HepG2 (cell line): ENCODE measurements at regions not wholly inside any gene's neighbourhood (a gene's known extent, or its start where the extent isn't known, plus 50 kb on each side); places are given as distances from the start of the nearest gene placed in this dataset.

Source experiments
- ATAC-seq: fragments of 200-7000 bp; cut with Tn5 transposase; 3 replicates; pipeline ENCODE4 v1.9.1; 2020; ENCODE audit warnings: mild to moderate bottlenecking, moderate library complexity
- BruUV-seq: library from RNA; stranded (reverse); fragments of 400-500 nt; replicated peaks from 2 replicates; lab custom pipeline; 2021; lab: Mats Ljungman, UMichigan
- CTCF ChIA-PET: fragments of 300-600 bp; formaldehyde crosslinking; extraction: SDS; loops from one replicate; lab custom pipeline; 2021; ENCODE audit warnings: low total read pairs, inconsistent platforms, low intra/inter-chr PET ratio; lab: Yijun Ruan, JAX
- POLR2A ChIA-PET: fragments of 350-600 bp; sonication (Branson Sonifier 250); formaldehyde crosslinking; loops from one replicate; lab custom pipeline; 2020; ENCODE audit warnings: antibody characterized with exemption, inconsistent platforms; lab: Yijun Ruan, JAX
- DNase-seq: peaks from one replicate; pipeline ENCODE4 v3.0.0-alpha.2; 2015; ENCODE audit warnings: low spot score
- FAIRE-seq: peaks from 3 replicates; lab custom pipeline; 2011; peaks lifted over from hg19 to GRCh38; lab: Jason Lieb, UNC
- H2AFZ ChIP-seq: one replicate; pipeline ENCODE4 v1.6.1; 2011; ENCODE audit warnings: low read length, inconsistent platforms
- H3K27ac ChIP-seq: fragments of 300-600 bp; 3 replicates; pipeline ENCODE4 v1.8.0; 2011; ENCODE audit warnings: mixed run types, mild to moderate bottlenecking, mixed read lengths, low read length, inconsistent platforms; ENCODE audit not compliant: insufficient read depth; ENCODE audit errors: extremely low read length
- H3K27me3 ChIP-seq, 2 experiments: fragments of 200-600 bp in 1 of 2; 2 replicates in 1 of 2; 3 replicates in 1 of 2; pipeline versions ENCODE4 v1.6.0 to v1.8.0; 2011; ENCODE audit warnings: low read length in 2 of 2, mild to moderate bottlenecking in 2 of 2, moderate library complexity in 2 of 2, inconsistent platforms in 1 of 2; ENCODE audit not compliant: insufficient read depth in 2 of 2, control insufficient read depth in 1 of 2
- H3K36me3 ChIP-seq, 2 experiments: fragments of 200-600 bp in 1 of 2; replicated peaks in 1 of 2; 2 replicates in 1 of 2; 3 replicates in 1 of 2; pipeline versions ENCODE4 v1.5.1 to v1.8.0; 2011; ENCODE audit warnings: low read length in 2 of 2, inconsistent platforms in 1 of 2; ENCODE audit not compliant: insufficient read depth in 2 of 2, control insufficient read depth in 1 of 2
- H3K4me1 ChIP-seq: 2 replicates; pipeline ENCODE4 v1.5.1; 2012; ENCODE audit warnings: low read length, inconsistent platforms; ENCODE audit not compliant: insufficient read depth
- H3K4me2 ChIP-seq: 2 replicates; pipeline ENCODE4 v1.6.0; 2011; ENCODE audit warnings: low read depth, low read length, inconsistent platforms
- H3K4me3 ChIP-seq, 3 experiments: fragments of 200-600 bp in 1 of 3; sonication (generic), shearing (Covaris generic) in 1 of 3; replicated peaks in 1 of 3; 2 replicates each; pipeline ENCODE4 v1.5.1; 2011 to 2016; ENCODE audit warnings: low read length in 3 of 3, inconsistent platforms in 2 of 3, low read depth in 2 of 3, mild to moderate bottlenecking in 2 of 3, control low read depth in 1 of 3, mixed read lengths in 1 of 3; ENCODE audit not compliant: insufficient read depth in 1 of 3
- H3K79me2 ChIP-seq: one replicate; pipeline ENCODE4 v1.6.1; 2011; ENCODE audit warnings: low read length, inconsistent platforms; ENCODE audit not compliant: insufficient read depth
- H3K9ac ChIP-seq: 2 replicates; pipeline ENCODE4 v1.6.0; 2011; ENCODE audit warnings: mild to moderate bottlenecking, low read depth, low read length, inconsistent platforms; ENCODE audit not compliant: insufficient read depth
- H3K9me3 ChIP-seq: 2 replicates; pipeline ENCODE4 v1.5.1; 2012; ENCODE audit warnings: mild to moderate bottlenecking, low read length
- H4K20me1 ChIP-seq: 2 replicates; pipeline ENCODE4 v1.6.0; 2011; ENCODE audit warnings: inconsistent platforms, mild to moderate bottlenecking, low read length, moderate library complexity; ENCODE audit not compliant: insufficient read depth
- ARID2 ChIP-seq: sonication (generic); formaldehyde crosslinking; IDR thresholded peaks from 2 replicates; pipeline ENCODE4 v1.8.1; 2022; ENCODE audit warnings: mild to moderate bottlenecking, missing genetic modification reagents, borderline replicate concordance
- BRCA1 ChIP-seq: sonication (generic); formaldehyde crosslinking; IDR thresholded peaks from 2 replicates; pipeline ENCODE4 v1.4.0; 2020; ENCODE audit warnings: missing genetic modification reagents
- ELF1 ChIP-seq: sonication (generic); formaldehyde crosslinking; IDR thresholded peaks from 2 replicates; pipeline ENCODE4 v1.4.0; 2020; ENCODE audit warnings: missing genetic modification reagents
- GRHL1 ChIP-seq: sonication (generic); formaldehyde crosslinking; conservative IDR thresholded peaks from 2 replicates; pipeline ENCODE4 v1.8.0; 2022; ENCODE audit warnings: missing genetic modification reagents
- MLXIP ChIP-seq: sonication (generic); formaldehyde crosslinking; IDR thresholded peaks from 2 replicates; pipeline ENCODE4 v1.9.0; 2021; ENCODE audit warnings: missing genetic modification reagents, borderline replicate concordance
- SNAPC4 ChIP-seq: sonication (generic); formaldehyde crosslinking; IDR thresholded peaks from 2 replicates; pipeline ENCODE4 v1.4.0; 2020; ENCODE audit warnings: mild to moderate bottlenecking, missing genetic modification reagents
- TFE3 ChIP-seq: IDR thresholded peaks from 2 replicates; pipeline ENCODE4 v1.6.1; 2016
- ZFP90 ChIP-seq: sonication (generic); formaldehyde crosslinking; IDR thresholded peaks from 2 replicates; pipeline ENCODE4 v1.8.0; 2022; ENCODE audit warnings: missing genetic modification reagents, mild to moderate bottlenecking, inconsistent platforms, borderline replicate concordance
- ZMYM3 ChIP-seq: sonication (generic); formaldehyde crosslinking; IDR thresholded peaks from 2 replicates; pipeline ENCODE4 v1.5.1; 2020; ENCODE audit warnings: mild to moderate bottlenecking, missing genetic modification reagents
- ZNF580 ChIP-seq: IDR thresholded peaks from 2 replicates; pipeline ENCODE4 v1.6.1; 2016; ENCODE audit warnings: low read depth, borderline replicate concordance
- WGBS: methylation state at CpG from one replicate; pipeline ENCODE4 v1.1.6; 2017; ENCODE audit warnings: low lambda C conversion rate; 5-methylcytosine and 5-hydroxymethylcytosine counted together
- in situ Hi-C: cut with HindIII; loops from 2 replicates; pipeline ENCODE4 v1.10.0; 2017; ENCODE audit warnings: low pct_unique_long_range_greater_than_20kb; ENCODE audit not compliant: extremely low pct_ligation_motif_present
- intact Hi-C: fragments of 100-400 bp; cut with micrococcal nuclease; formaldehyde crosslinking; loops from one replicate; pipeline ENCODE4 v1.10.0; 2022; ENCODE audit not compliant: unreplicated experiment

GRCh38 chr6:63514488-63515173 is 57.6 kb upstream of the LOC128125822 start:
- peak; percentile 95 for DNase-seq
- ChIA-PET CTCF (interaction anchor here (1.6 kb wide), 1 partner anchor 162 kb away, joined by 4 read pairs; no protein-coding TSS in a partner anchor), POLR2A (interaction anchor here (0.7 to 7.0 kb wide), 22 partner anchors 9 to 292 kb away, joined by 3 to 118 read pairs (median 7); no protein-coding TSS in a partner anchor)
- WGBS = 0% methylated on average over 4 of the region's 4 CpGs
- peak; percentile 70 for ATAC-seq
- no TSS peak for BruUV-seq
- Histone ChIP-seq H2AFZ (no peak overlapping the region), H3K79me2 (peaks cover 18% of the 10 kb centered on the region), H3K4me2 (peak overlapping the region; percentile 78), H3K27ac (peak overlapping the region; percentile 97), H3K9me3 (no peaks in the 10 kb centered on the region), H3K9ac (peak overlapping the region; percentile 86), H4K20me1 (no peaks in the 10 kb centered on the region), H3K4me1 (peaks cover 98% of the 10 kb centered on the region), H3K36me3 (no peaks in the 10 kb centered on the region), H3K27me3 (no peaks in the 10 kb centered on the region), H3K4me3 (peak overlapping the region in 2 of 3 experiments; percentile 6 to 53; a peak in 3 of 6 replicates)
- peak; percentile 48 for FAIRE-seq
- in situ Hi-C loops (loop anchor here (5.0 to 10.0 kb wide), 2 partner anchors 58 to 160 kb away; partner anchors contain the start of genes LOC128125822 and PTP4A1), intact Hi-C loops (loop anchor here (1.0 to 5.0 kb wide), 6 partner anchors 13 to 162 kb away; no protein-coding TSS in a partner anchor)
- TF ChIP-seq MLXIP (CRISPR knock-in tag) = no peak; the same call in 1 of the 2 replicates
- no peak; the same call in 1 of the 2 replicates for TF ChIP-seq ZNF580 (CRISPR knock-in tag)
- peak; percentile 71 for TF ChIP-seq ZFP90
- no peak for TF ChIP-seq GRHL1 (CRISPR knock-in tag)
- peak; percentile 91 for TF ChIP-seq ZMYM3 (CRISPR knock-in tag)
- no peak for TF ChIP-seq ELF1 (CRISPR knock-in tag)
- TF ChIP-seq BRCA1 (CRISPR knock-in tag) = no peak
- no peak for TF ChIP-seq SNAPC4 (CRISPR knock-in tag)
- TF ChIP-seq ARID2 = peak; percentile 63; the same call in 1 of the 2 replicates
- peak; percentile 67; the same call in 1 of the 2 replicates for TF ChIP-seq TFE3 (CRISPR knock-in tag)
